WTC11 (cell line): ENCODE measurements at regions not wholly inside any gene's neighbourhood (a gene's known extent, or its start where the extent isn't known, plus 50 kb on each side); places are given as distances from the start of the nearest gene placed in this dataset.

ENCODE experiments used
- ATAC-seq: fragments of 200-7000 bp; cut with Tn5 transposase; 2 replicates; pipeline ENCODE4 v1.10.0; 2021; ENCODE audit warnings: mild to moderate bottlenecking, moderate library complexity
- CTCF ChIA-PET: fragments of 300-600 bp; sonication (Branson Sonifier 250); formaldehyde crosslinking; loops from one replicate; lab custom pipeline; 2021; ENCODE audit warnings: antibody characterized with exemption; lab: Charles Lee
- POLR2A ChIA-PET: fragments of 350-600 bp; sonication (Branson Sonifier 250); formaldehyde crosslinking; loops from one replicate; lab custom pipeline; 2021; ENCODE audit warnings: antibody characterized with exemption; lab: Charles Lee
- DNase-seq: peaks from one replicate; pipeline ENCODE4 v3.0.0; 2021; ENCODE audit warnings: low spot score
- H3K27ac Mint-ChIP-seq: 2 replicates; pipeline ENCODE4 v1.8.0; 2021; ENCODE audit warnings: mixed read lengths
- H3K27me3 Mint-ChIP-seq: 2 replicates; pipeline ENCODE4 v1.8.0; 2021; ENCODE audit warnings: low read depth, mild to moderate bottlenecking, moderate library complexity, mixed read lengths
- H3K36me3 Mint-ChIP-seq: 2 replicates; pipeline ENCODE4 v1.8.0; 2021; ENCODE audit warnings: mixed read lengths
- H3K4me1 Mint-ChIP-seq: 2 replicates; pipeline ENCODE4 v1.8.0; 2022; ENCODE audit warnings: mixed read lengths
- H3K4me3 Mint-ChIP-seq: 2 replicates; pipeline ENCODE4 v1.8.0; 2021; ENCODE audit warnings: mild to moderate bottlenecking, moderate library complexity, mixed read lengths
- H3K9me3 Mint-ChIP-seq: 2 replicates; pipeline ENCODE4 v1.8.0; 2021; ENCODE audit warnings: mixed read lengths
- CTCF ChIP-seq: fragments of 200-600 bp; IDR thresholded peaks from 2 replicates; pipeline ENCODE4 v1.8.0; 2022; ENCODE audit warnings: antibody characterized with exemption
- E2F4 ChIP-seq: sonication (generic); formaldehyde crosslinking; IDR thresholded peaks from 2 replicates; pipeline ENCODE4 v1.8.1; 2022; ENCODE audit warnings: low read depth, mild to moderate bottlenecking, moderate library complexity, missing genetic modification reagents, borderline replicate concordance
- ETV6 ChIP-seq: sonication (generic); formaldehyde crosslinking; IDR thresholded peaks from 2 replicates; pipeline ENCODE4 v1.8.1; 2022; ENCODE audit warnings: mild to moderate bottlenecking, missing genetic modification reagents
- FOXP4 ChIP-seq: sonication (generic); formaldehyde crosslinking; IDR thresholded peaks from 2 replicates; pipeline ENCODE4 v1.8.0; 2022; ENCODE audit warnings: mild to moderate bottlenecking, missing genetic modification reagents
- GRHL2 ChIP-seq: fragments of 250-450 bp; sonication (Bioruptor Pico); IDR thresholded peaks from 2 replicates; pipeline ENCODE4 v1.8.0; 2022; ENCODE audit warnings: mild to moderate bottlenecking, moderate library complexity; ENCODE audit not compliant: insufficient replicate concordance, severe bottlenecking
- HMGA2 ChIP-seq: fragments of 250-450 bp; sonication (Bioruptor Pico); IDR thresholded peaks from 2 replicates; pipeline ENCODE4 v1.4.0; 2021; ENCODE audit warnings: mild to moderate bottlenecking, moderate library complexity
- IRF2 ChIP-seq: sonication (generic); formaldehyde crosslinking; IDR thresholded peaks from 2 replicates; pipeline ENCODE4 v1.8.0; 2022; ENCODE audit warnings: low read depth, missing genetic modification reagents, borderline replicate concordance
- MLX ChIP-seq: sonication (generic); formaldehyde crosslinking; IDR thresholded peaks from 2 replicates; pipeline ENCODE4 v1.8.1; 2023; ENCODE audit warnings: mild to moderate bottlenecking, missing genetic modification reagents, moderate library complexity
- NFATC4 ChIP-seq: fragments of 250-450 bp; sonication (Bioruptor Pico); IDR thresholded peaks from 2 replicates; pipeline ENCODE4 v1.9.0; 2021; ENCODE audit warnings: mild to moderate bottlenecking
- NFYB ChIP-seq: sonication (generic); formaldehyde crosslinking; conservative IDR thresholded peaks from 2 replicates; pipeline ENCODE4 v1.8.0; 2022; ENCODE audit warnings: low read depth, missing genetic modification reagents
- RELA ChIP-seq: sonication (generic); formaldehyde crosslinking; IDR thresholded peaks from 2 replicates; pipeline ENCODE4 v1.8.1; 2022; ENCODE audit warnings: missing genetic modification reagents, mild to moderate bottlenecking, borderline replicate concordance
- SMAD4 ChIP-seq: sonication (generic); formaldehyde crosslinking; IDR thresholded peaks from 2 replicates; pipeline ENCODE4 v1.8.0; 2022; ENCODE audit warnings: mild to moderate bottlenecking, missing genetic modification reagents
- TCF7 ChIP-seq: sonication (generic); formaldehyde crosslinking; IDR thresholded peaks from 2 replicates; pipeline ENCODE4 v1.8.0; 2022; ENCODE audit warnings: mild to moderate bottlenecking, low read depth, missing genetic modification reagents, moderate library complexity
- USF2 ChIP-seq: sonication (generic); formaldehyde crosslinking; IDR thresholded peaks from 2 replicates; pipeline ENCODE4 v1.8.1; 2023; ENCODE audit warnings: mild to moderate bottlenecking, missing genetic modification reagents, moderate library complexity
- ZBTB21 ChIP-seq: sonication (generic); formaldehyde crosslinking; IDR thresholded peaks from 2 replicates; pipeline ENCODE4 v1.8.1; 2023; ENCODE audit warnings: mild to moderate bottlenecking, missing genetic modification reagents, borderline replicate concordance
- ZBTB43 ChIP-seq: sonication (generic); formaldehyde crosslinking; IDR thresholded peaks from 2 replicates; pipeline ENCODE4 v1.8.1; 2023; ENCODE audit warnings: mild to moderate bottlenecking, missing genetic modification reagents

GRCh38 chr10:60572511-60573194, 183.0 kb upstream of the ANK3 start (continued):
- TF ChIP-seq MLX (CRISPR knock-in tag) (no peak), ETV6 (no peak), E2F4 (no peak), ZBTB43 (CRISPR knock-in tag) (no peak), CTCF (no peak), NFYB (CRISPR knock-in tag) (no peak), SMAD4 (no peak), ZBTB21 (CRISPR knock-in tag) (no peak)
- TF ChIP-seq, all 79 proteins: peak for 0

GRCh38 chr10:60570896-60571295, 181.2 kb upstream of the ANK3 start:
- TF ChIP-seq NFATC4 (CRISPR knock-in tag): no peak
- TF ChIP-seq HMGA2: no peak
- no peak for TF ChIP-seq RELA (CRISPR knock-in tag)
- no peak for TF ChIP-seq USF2 (CRISPR knock-in tag)
- no peak for TF ChIP-seq TCF7 (CRISPR knock-in tag)
- no peak for TF ChIP-seq FOXP4 (CRISPR knock-in tag)
- TF ChIP-seq GRHL2 (CRISPR knock-in tag): no peak
- TF ChIP-seq IRF2: no peak
- TF ChIP-seq ZBTB43 (CRISPR knock-in tag): no peak
- Mint-ChIP-seq H3K27me3 (no peaks in the 10 kb centered on the region), H3K4me1 (peaks cover 37% of the 10 kb centered on the region), H3K9me3 (peaks cover 20% of the 10 kb centered on the region), H3K36me3 (peaks cover 18% of the 10 kb centered on the region), H3K27ac (no peak overlapping the region), H3K4me3 (no peak overlapping the region)
- ATAC-seq: no peak
- ChIA-PET POLR2A (no interaction called here), CTCF (no interaction called here)
- no peak for DNase-seq
